HG03460 (cell line): ENCODE measurements at regions not wholly inside any gene's neighbourhood (a gene's known extent, or its start where the extent isn't known, plus 50 kb on each side); places are given as distances from the start of the nearest gene placed in this dataset.
"Not testable (repeated sequence)": the region's sequence is repeated elsewhere in the genome, so short reads cannot be mapped to it uniquely, and the experiment has no call there.

ENCODE experiments used
- ATAC-seq: cut with Tn5 transposase; IDR thresholded peaks from one replicate; pipeline ENCODE4 v1.9.1; 2021; ENCODE audit not compliant: unreplicated experiment

GRCh38 chr5:148880197-148880596 lies 53.8 kb downstream of the ADRB2 start:
- no peak for ATAC-seq

GRCh38 chr5:148880696-148881095 lies 54.3 kb downstream of the ADRB2 start:
- ATAC-seq, result no peak

- no peak for ATAC-seq
These were observed 55.9 kb downstream of the ADRB2 start for GRCh38 chr5:148882332-148882731.

- ATAC-seq, result no peak
These were observed 58.1 kb downstream of the ADRB2 start for GRCh38 chr5:148884339-148885020.

- no peak for ATAC-seq
These were observed 60.9 kb downstream of the ADRB2 start for GRCh38 chr5:148887123-148887881.

- ATAC-seq, result not testable (repeated sequence)
These were observed 63.5 kb downstream of the ADRB2 start for GRCh38 chr5:148889936-148890335.

GRCh38 chr5:148895441-148895840 lies 69.0 kb downstream of the ADRB2 start:
- ATAC-seq, result not testable (repeated sequence)

- ATAC-seq, result no peak
These were observed 71.4 kb downstream of the ADRB2 start for GRCh38 chr5:148897842-148898241.

- ATAC-seq, result no peak
These were observed 72.1 kb downstream of the ADRB2 start for GRCh38 chr5:148898413-148899075.

GRCh38 chr5:148899993-148900392 lies 73.6 kb downstream of the ADRB2 start:
- ATAC-seq, result no peak

GRCh38 chr5:148902478-148902877 lies 76.1 kb downstream of the ADRB2 start:
- ATAC-seq, result no peak

GRCh38 chr5:148903587-148903986 lies 77.2 kb downstream of the ADRB2 start:
- no peak for ATAC-seq

- no peak for ATAC-seq
These were observed 78.0 kb downstream of the ADRB2 start for GRCh38 chr5:148904440-148904839.

GRCh38 chr5:148905541-148905940 lies 79.1 kb downstream of the ADRB2 start:
- ATAC-seq, result no peak

GRCh38 chr5:148906968-148907367 lies 80.6 kb downstream of the ADRB2 start:
- ATAC-seq, result no peak

GRCh38 chr5:148909040-148909439 lies 82.6 kb downstream of the ADRB2 start:
- no peak for ATAC-seq

- ATAC-seq, result no peak
These were observed 83.4 kb downstream of the ADRB2 start for GRCh38 chr5:148909766-148910165.

GRCh38 chr5:148910216-148910615 lies 83.8 kb downstream of the ADRB2 start:
- no peak for ATAC-seq

- ATAC-seq, result no peak
These were observed 84.4 kb downstream of the ADRB2 start for GRCh38 chr5:148910686-148911361.

- no peak for ATAC-seq
These were observed 85.0 kb downstream of the ADRB2 start for GRCh38 chr5:148911386-148911785.

GRCh38 chr5:148912146-148912545 lies 85.7 kb downstream of the ADRB2 start:
- ATAC-seq, result no peak
